Heart left ventricle (tissue), 16 donors: ENCODE measurements at regions not wholly inside any gene's neighbourhood (a gene's known extent, or its start where the extent isn't known, plus 50 kb on each side); places are given as distances from the start of the nearest gene placed in this dataset.

Source experiments
- ATAC-seq, 4 donors: fragments of 200-7000 bp; cut with Tn5 transposase; one replicate each; pipeline ENCODE4 v1.9.1; 2020 to 2022; ENCODE audit warnings: moderate library complexity in 4 of 4, mild to moderate bottlenecking in 3 of 4, moderate number of reproducible peaks in 1 of 4
- DNase-seq, 5 donors: peaks; one replicate each; pipeline ENCODE4 v3.0.0-alpha.2; 2020
- H3K27ac ChIP-seq, 12 donors: fragments of 200-600 bp; sonication (generic) in 4 of 12; one replicate each; pipeline versions ENCODE4 v1.5.0 to v1.8.0; 2016 to 2022; ENCODE audit warnings: mild to moderate bottlenecking in 2 of 12
- H3K27me3 ChIP-seq, 9 donors: fragments of 200-600 bp; sonication (generic) in 2 of 9; one replicate each; pipeline versions ENCODE4 v1.5.1 to v1.8.0; 2016 to 2022; ENCODE audit warnings: mild to moderate bottlenecking in 3 of 9
- H3K36me3 ChIP-seq, 9 donors: fragments of 200-600 bp; sonication (generic) in 2 of 9; one replicate each; pipeline versions ENCODE4 v1.5.0 to v1.8.0; 2018 to 2022; ENCODE audit warnings: mild to moderate bottlenecking in 2 of 9
- H3K4me1 ChIP-seq, 12 donors: fragments of 200-600 bp; sonication (generic) in 4 of 12; one replicate each; pipeline versions ENCODE4 v1.5.0 to v1.8.0; 2016 to 2022; ENCODE audit warnings: mild to moderate bottlenecking in 3 of 12
- H3K4me3 ChIP-seq, 12 donors: fragments of 200-600 bp; sonication (generic) in 4 of 12; one replicate each; pipeline versions ENCODE4 v1.5.0 to v1.8.0; 2017 to 2022; ENCODE audit warnings: mild to moderate bottlenecking in 9 of 12, moderate library complexity in 4 of 12
- H3K9me3 ChIP-seq, 12 donors: fragments of 200-600 bp; sonication (generic) in 4 of 12; one replicate each; pipeline versions ENCODE4 v1.5.0 to v1.8.0; 2016 to 2022; ENCODE audit warnings: mild to moderate bottlenecking in 1 of 12
- CTCF ChIP-seq, 12 donors: fragments of 200-600 bp; sonication (generic) in 4 of 12; IDR thresholded peaks; one replicate each; pipeline versions ENCODE4 v1.5.0 to v1.8.0; 2018 to 2022; ENCODE audit warnings: antibody characterized with exemption in 12 of 12, mild to moderate bottlenecking in 5 of 12
- POLR2A ChIP-seq, 2 donors: fragments of 450-650 bp; IDR thresholded peaks; one replicate each; pipeline ENCODE4 v1.6.1; 2017; ENCODE audit warnings: antibody characterized with exemption in 2 of 2, mild to moderate bottlenecking in 2 of 2, moderate library complexity in 2 of 2
- WGBS, 4 donors: extraction: QIAGEN DNeasy Blood & Tissue Kit in 2 of 4; methylation state at CpG; one replicate each; pipeline versions ENCODE4 v1.1.5 to v1.1.7; 2013 to 2018; 5-methylcytosine and 5-hydroxymethylcytosine counted together
- intact Hi-C, 10 donors: fragments of 100-400 bp; cut with DNase I; formaldehyde crosslinking; loops; one replicate each; pipeline versions ENCODE4 v1.11.1 to v1.14.2; 2022
- donor health status: ischemic (EF 13 %, LVEDD 7.1; RV severe dilation, severe dysfunction).
- donor health status: healthy with polysubstance abuse.
- donor health status: DM: no; HTN: yes; CAD: no.
- donor health status: DM: no; HTN: no; CAD: no.
- donor health status: ischemic (EF 25% LVEDD 6.9; RV normal size, moderate dysfunction).
- donor health status: ischemic (EF 25% LVEDD 5.7; RV mildly dilated, moderate dysfunction).
- donor health status: healthy.
- donor health status: DM: yes; HTN: yes; CAD: no.
- donor health status: ischemic (EF 35%, LVEDD 5.7; RV mildly dilated, moderate dysfunction).
- donor health status: nonischemic (EF 11% LVEDD 7.7; RV severe dilation, severe dysfunction).
- donor health status: DM: yes; HTN: yes; CAD: no.
- donor health status: PGD.
- donor health status: ischemic (EF 29% LVEDD 5.4; RV normal size, mild dysfunction).
- donor health status: nonischemic (EF 23%, LVEDD 6.1; RV moderate dilation, normal function).

GRCh38 chr10:111360260-111360925, 283.6 kb downstream of the ADRA2A start:
- 24 to 34% (median 27%) methylated on average over 4 to 5 of the region's 5 CpGs for WGBS, 4 donors
- ATAC-seq, result peak; percentile 73 to 91 (median 88)

GRCh38 chr10:111367531-111367930, 290.7 kb downstream of the ADRA2A start:
- ATAC-seq (no peak), DNase-seq (no peak)
- H3K36me3 ChIP-seq, result no peaks in the 10 kb centered on the region
- 87 to 90% (median 89%) methylated on average over 2 of the region's 2 CpGs for WGBS, 4 donors
- intact Hi-C loops, result loop anchor here in 1 of 10 donors (10.0 kb wide), 1 partner anchor 293 kb away; the partner anchor contains the start of gene ADRA2A
- peaks cover 0 to 5% (median 0%) of the 10 kb centered on the region in 9 donors for H3K27me3 ChIP-seq
- H3K9me3 ChIP-seq, result peaks cover 0 to 14% (median 0%) of the 10 kb centered on the region in 12 donors
- H3K4me3 ChIP-seq, result no peak overlapping the region
- TF ChIP-seq POLR2A (IDR thresholded peaks at IDR 0.05), result no peak
- no peak for TF ChIP-seq CTCF (IDR thresholded peaks at IDR 0.05)
- no peak overlapping the region for H3K27ac ChIP-seq
- H3K4me1 ChIP-seq, result no peaks in the 10 kb centered on the region

More at GRCh38 chr10:111360260-111360925, 283.6 kb downstream of the ADRA2A start:
- intact Hi-C loops, result loop anchor here in 4 of 10 donors (2.0 to 10.0 kb wide), 5 partner anchors 283 to 803 kb away; partner anchors contain the start of gene ADRA2A (in 3 of the 4)
- no peaks in the 10 kb centered on the region for H3K9me3 ChIP-seq
- H3K4me3 ChIP-seq, result no peak overlapping the region
- TF ChIP-seq POLR2A (IDR thresholded peaks at IDR 0.05) (no peak), CTCF (IDR thresholded peaks at IDR 0.05) (peak in 11 of 12 donors; percentile 29 to 62 (median 45))
- H3K27me3 ChIP-seq, result peaks cover 0 to 5% (median 0%) of the 10 kb centered on the region in 9 donors
- no peaks in the 10 kb centered on the region for H3K36me3 ChIP-seq
- H3K4me1 ChIP-seq, result no peaks in the 10 kb centered on the region
- peak in 3 of 5 donors; percentile 6 to 32 (median 21) for DNase-seq
- no peak overlapping the region for H3K27ac ChIP-seq

- Histone ChIP-seq H3K4me1 (no peaks in the 10 kb centered on the region), H3K27ac (no peak overlapping the region), H3K4me3 (no peak overlapping the region), H3K36me3 (no peaks in the 10 kb centered on the region), H3K9me3 (peaks cover 0 to 14% (median 0%) of the 10 kb centered on the region in 12 donors), H3K27me3 (no peaks in the 10 kb centered on the region)
- ATAC-seq, result no peak
- intact Hi-C loops, result no loop called here
- TF ChIP-seq POLR2A (IDR thresholded peaks at IDR 0.05) (no peak), CTCF (IDR thresholded peaks at IDR 0.05) (no peak)
- DNase-seq, result no peak
- 37 to 48% (median 43%) methylated on average over 3 of the region's 3 CpGs for WGBS, 4 donors
These were observed 293.3 kb downstream of the ADRA2A start for GRCh38 chr10:111370101-111370500.

- intact Hi-C loops, result no loop called here
These were observed 296.9 kb downstream of the ADRA2A start for GRCh38 chr10:111373696-111374095.

More at GRCh38 chr10:111373696-111374095, 296.9 kb downstream of the ADRA2A start:
- TF ChIP-seq CTCF (IDR thresholded peaks at IDR 0.05) (no peak), POLR2A (IDR thresholded peaks at IDR 0.05) (no peak)
- ATAC-seq, result no peak
- H3K4me3 ChIP-seq, result no peak overlapping the region
- H3K9me3 ChIP-seq, result no peaks in the 10 kb centered on the region
- 54 to 63% (median 61%) methylated on average over 1 of the region's 1 CpG for WGBS, 4 donors
- H3K27me3 ChIP-seq, result no peaks in the 10 kb centered on the region
- H3K27ac ChIP-seq, result no peak overlapping the region
- H3K4me1 ChIP-seq, result no peaks in the 10 kb centered on the region
- no peaks in the 10 kb centered on the region for H3K36me3 ChIP-seq
- no peak for DNase-seq
